ENCODE measurements at regions not wholly inside any gene's neighbourhood (a gene's known extent, or its start where the extent isn't known, plus 50 kb on each side); places are given as distances from the start of the nearest gene placed in this dataset.
"Not testable (repeated sequence)": the region's sequence is repeated elsewhere in the genome, so short reads cannot be mapped to it uniquely, and the experiment has no call there.

GRCh38 chr13:43946281-43946680, 66.6 kb downstream of the LACC1 start:
- no peaks in the 10 kb centered on the region for H3K9me3 ChIP-seq (ENCODE audit: insufficient read depth, low read length)
- H3K4me1 ChIP-seq (ENCODE audit: insufficient read depth, insufficient read length), result no peaks in the 10 kb centered on the region
- H3K4me3 ChIP-seq (ENCODE audit: insufficient read length, low read depth), result no peak overlapping the region
- H3K9ac ChIP-seq (ENCODE audit: insufficient read length, low read depth), result no peak overlapping the region
- no peaks in the 10 kb centered on the region for H3K27me3 ChIP-seq (ENCODE audit: insufficient read depth, insufficient read length)
- no peak for DNase-seq (ENCODE audit: low read depth, low spot score)
- no peak for TF ChIP-seq SUZ12 (IDR thresholded peaks at IDR 0.05; ENCODE audit: extremely low read depth, insufficient read depth, insufficient read length)
- TF ChIP-seq ZNF274 (IDR thresholded peaks at IDR 0.05; ENCODE audit: low read depth, low read length), result no peak
- no peak for TF ChIP-seq YY1 (IDR thresholded peaks at IDR 0.05; ENCODE audit: insufficient read depth, insufficient read length)
- no peaks in the 10 kb centered on the region for H3K36me3 ChIP-seq (ENCODE audit: insufficient read depth, insufficient read length, low read length)

GRCh38 chr13:43947897-43948458, 68.3 kb downstream of the LACC1 start:
- H3K27me3 ChIP-seq (ENCODE audit: insufficient read depth, insufficient read length), result no peaks in the 10 kb centered on the region
- H3K4me1 ChIP-seq (ENCODE audit: insufficient read depth, insufficient read length), result no peaks in the 10 kb centered on the region
- no peak overlapping the region for H3K4me3 ChIP-seq (ENCODE audit: insufficient read length, low read depth)
- H3K36me3 ChIP-seq (ENCODE audit: insufficient read depth, insufficient read length, low read length), result no peaks in the 10 kb centered on the region
- no peaks in the 10 kb centered on the region for H3K9me3 ChIP-seq (ENCODE audit: insufficient read depth, low read length)
- no peak overlapping the region for H3K9ac ChIP-seq (ENCODE audit: insufficient read length, low read depth)
- TF ChIP-seq SUZ12 (IDR thresholded peaks at IDR 0.05; ENCODE audit: extremely low read depth, insufficient read depth, insufficient read length) (no peak), YY1 (IDR thresholded peaks at IDR 0.05; ENCODE audit: insufficient read depth, insufficient read length) (no peak), ZNF274 (IDR thresholded peaks at IDR 0.05; ENCODE audit: low read depth, low read length) (no peak)
- no peak for DNase-seq (ENCODE audit: low read depth, low spot score)

- Histone ChIP-seq H3K9ac (ENCODE audit: insufficient read length, low read depth) (no peak overlapping the region), H3K36me3 (ENCODE audit: insufficient read depth, insufficient read length, low read length) (no peaks in the 10 kb centered on the region), H3K27me3 (ENCODE audit: insufficient read depth, insufficient read length) (no peaks in the 10 kb centered on the region), H3K4me1 (ENCODE audit: insufficient read depth, insufficient read length) (no peaks in the 10 kb centered on the region), H3K4me3 (ENCODE audit: insufficient read length, low read depth) (no peak overlapping the region), H3K9me3 (ENCODE audit: insufficient read depth, low read length) (no peaks in the 10 kb centered on the region)
- TF ChIP-seq YY1 (IDR thresholded peaks at IDR 0.05; ENCODE audit: insufficient read depth, insufficient read length), result no peak
- no peak for TF ChIP-seq ZNF274 (IDR thresholded peaks at IDR 0.05; ENCODE audit: low read depth, low read length)
- TF ChIP-seq SUZ12 (IDR thresholded peaks at IDR 0.05; ENCODE audit: extremely low read depth, insufficient read depth, insufficient read length), result no peak
- no peak for DNase-seq (ENCODE audit: low read depth, low spot score)
Measured at GRCh38 chr13:43953370-43953769, 73.7 kb downstream of the LACC1 start.

GRCh38 chr13:43956975-43957374, 77.3 kb downstream of the LACC1 start:
- H3K36me3 ChIP-seq (ENCODE audit: insufficient read depth, insufficient read length, low read length); H3K4me3 ChIP-seq (ENCODE audit: insufficient read length, low read depth); H3K9ac ChIP-seq (ENCODE audit: insufficient read length, low read depth); DNase-seq (ENCODE audit: low read depth, low spot score); H3K4me1 ChIP-seq (ENCODE audit: insufficient read depth, insufficient read length); H3K9me3 ChIP-seq (ENCODE audit: insufficient read depth, low read length); H3K27me3 ChIP-seq (ENCODE audit: insufficient read depth, insufficient read length): not testable (repeated sequence)

GRCh38 chr13:43959291-43959690, 79.6 kb downstream of the LACC1 start:
- Histone ChIP-seq H3K9ac (ENCODE audit: insufficient read length, low read depth) (no peak overlapping the region), H3K9me3 (ENCODE audit: insufficient read depth, low read length) (no peaks in the 10 kb centered on the region), H3K4me1 (ENCODE audit: insufficient read depth, insufficient read length) (peaks cover 5% of the 10 kb centered on the region), H3K4me3 (ENCODE audit: insufficient read length, low read depth) (no peak overlapping the region), H3K36me3 (ENCODE audit: insufficient read depth, insufficient read length, low read length) (no peaks in the 10 kb centered on the region), H3K27me3 (ENCODE audit: insufficient read depth, insufficient read length) (no peaks in the 10 kb centered on the region)
- no peak for TF ChIP-seq ZNF274 (IDR thresholded peaks at IDR 0.05; ENCODE audit: low read depth, low read length)
- no peak for DNase-seq (ENCODE audit: low read depth, low spot score)

GRCh38 chr13:43961909-43962308, 82.2 kb downstream of the LACC1 start:
- Histone ChIP-seq H3K36me3 (ENCODE audit: insufficient read depth, insufficient read length, low read length) (no peaks in the 10 kb centered on the region), H3K9me3 (ENCODE audit: insufficient read depth, low read length) (no peaks in the 10 kb centered on the region), H3K9ac (ENCODE audit: insufficient read length, low read depth) (no peak overlapping the region), H3K27me3 (ENCODE audit: insufficient read depth, insufficient read length) (no peaks in the 10 kb centered on the region), H3K4me3 (ENCODE audit: insufficient read length, low read depth) (no peak overlapping the region), H3K4me1 (ENCODE audit: insufficient read depth, insufficient read length) (peaks cover 5% of the 10 kb centered on the region)
- DNase-seq (ENCODE audit: low read depth, low spot score), result no peak
- TF ChIP-seq ZNF274 (IDR thresholded peaks at IDR 0.05; ENCODE audit: low read depth, low read length), result no peak
- TF ChIP-seq YY1 (IDR thresholded peaks at IDR 0.05; ENCODE audit: insufficient read depth, insufficient read length), result no peak
- TF ChIP-seq SUZ12 (IDR thresholded peaks at IDR 0.05; ENCODE audit: extremely low read depth, insufficient read depth, insufficient read length), result no peak

- no peaks in the 10 kb centered on the region for H3K27me3 ChIP-seq (ENCODE audit: insufficient read depth, insufficient read length)
- TF ChIP-seq YY1 (IDR thresholded peaks at IDR 0.05; ENCODE audit: insufficient read depth, insufficient read length) (no peak), SUZ12 (IDR thresholded peaks at IDR 0.05; ENCODE audit: extremely low read depth, insufficient read depth, insufficient read length) (no peak), ZNF274 (IDR thresholded peaks at IDR 0.05; ENCODE audit: low read depth, low read length) (no peak)
- H3K4me1 ChIP-seq (ENCODE audit: insufficient read depth, insufficient read length), result peaks cover 5% of the 10 kb centered on the region
- no peak overlapping the region for H3K4me3 ChIP-seq (ENCODE audit: insufficient read length, low read depth)
- H3K9ac ChIP-seq (ENCODE audit: insufficient read length, low read depth), result no peak overlapping the region
- no peak for DNase-seq (ENCODE audit: low read depth, low spot score)
- H3K9me3 ChIP-seq (ENCODE audit: insufficient read depth, low read length), result no peaks in the 10 kb centered on the region
- no peaks in the 10 kb centered on the region for H3K36me3 ChIP-seq (ENCODE audit: insufficient read depth, insufficient read length, low read length)
Measured at GRCh38 chr13:43963726-43964125, 84.0 kb downstream of the LACC1 start.
